ENCODE measurements at regions not wholly inside any gene's neighbourhood (a gene's known extent, or its start where the extent isn't known, plus 50 kb on each side); places are given as distances from the start of the nearest gene placed in this dataset.

GRCh38 chr7:63521-64021 lies 128.8 kb upstream of the FAM20C start:
- peak; percentile 87 for DNase-seq (ENCODE audit: low read depth)
- H3K4me3 ChIP-seq (ENCODE audit: low read depth, low read length): no peak overlapping the region
- TF ChIP-seq MYC (IDR thresholded peaks at IDR 0.05; ENCODE audit: low read depth, low read length): no peak

GRCh38 chr7:64098-64915 lies 128.1 kb upstream of the FAM20C start:
- H3K4me3 ChIP-seq (ENCODE audit: low read depth, low read length): no peak overlapping the region
- TF ChIP-seq, protein P1, sequence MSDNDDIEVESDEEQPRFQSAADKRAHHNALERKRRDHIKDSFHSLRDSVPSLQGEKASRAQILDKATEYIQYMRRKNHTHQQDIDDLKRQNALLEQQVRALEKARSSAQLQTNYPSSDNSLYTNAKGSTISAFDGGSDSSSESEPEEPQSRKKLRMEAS (IDR thresholded peaks at IDR 0.05; ENCODE audit: low read depth, low read length): no peak
- TF ChIP-seq POLR2A (IDR thresholded peaks at IDR 0.05; ENCODE audit: extremely low read depth, insufficient read length) (no peak), CTCF (IDR thresholded peaks at IDR 0.05; ENCODE audit: low read depth, low read length) (peak; percentile 32), MYC (IDR thresholded peaks at IDR 0.05; ENCODE audit: low read depth, low read length) (no peak)
- DNase-seq (ENCODE audit: low read depth): peak; percentile 70

DNA sequence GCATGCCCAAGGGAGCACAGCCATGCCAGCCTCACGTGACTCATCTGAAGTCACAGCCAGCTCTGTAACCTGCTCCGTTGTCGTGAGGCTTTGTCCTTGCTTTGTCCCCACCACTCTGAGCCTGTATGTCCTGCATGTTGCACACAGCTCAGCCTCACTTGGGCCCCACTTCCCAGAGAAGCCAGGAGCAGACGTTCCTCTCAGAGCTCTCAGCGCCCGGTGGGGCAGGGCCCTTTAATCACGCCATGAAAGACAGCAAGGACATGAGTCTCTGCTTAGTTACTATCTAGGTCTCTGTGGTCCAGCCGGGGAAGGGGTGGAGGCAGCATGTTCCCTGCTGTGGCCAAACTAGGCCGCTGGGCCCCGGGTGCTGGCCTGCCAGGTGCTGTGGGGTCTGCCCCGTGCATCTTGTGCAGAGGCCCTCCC lies 127.4 kb upstream of the FAM20C start:
- no peak overlapping the region for H3K4me3 ChIP-seq (ENCODE audit: low read depth, low read length)
- DNase-seq (ENCODE audit: low read depth): peak; percentile 54
- TF ChIP-seq CTCF (IDR thresholded peaks at IDR 0.05; ENCODE audit: low read depth, low read length) (no peak), POLR2A (IDR thresholded peaks at IDR 0.05; ENCODE audit: extremely low read depth, insufficient read length) (no peak), MYC (IDR thresholded peaks at IDR 0.05; ENCODE audit: low read depth, low read length) (no peak)
- TF ChIP-seq, protein P1 (IDR thresholded peaks at IDR 0.05; ENCODE audit: low read depth, low read length): no peak

DNA sequence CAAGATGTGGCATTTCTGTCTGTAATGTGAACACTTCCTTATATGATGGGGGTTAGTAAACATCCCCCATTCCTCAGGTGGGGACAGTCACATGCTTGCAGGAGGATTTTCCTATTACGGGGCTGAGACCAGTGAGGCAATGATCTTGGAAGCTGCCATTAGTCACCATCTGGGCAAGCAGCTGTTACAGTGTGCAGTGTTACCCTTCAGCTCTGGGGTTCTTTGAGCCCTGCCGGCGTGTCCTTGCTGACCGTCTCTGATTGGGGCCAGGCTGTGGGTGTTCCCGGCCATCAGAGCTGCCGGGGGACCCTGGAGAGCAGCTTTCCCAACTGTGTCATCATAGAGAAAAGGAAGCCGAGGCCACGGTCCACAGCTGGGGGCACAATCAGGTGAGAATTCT lies 126.8 kb upstream of the FAM20C start:
- no peak for DNase-seq (ENCODE audit: low read depth)
- no peak overlapping the region for H3K4me3 ChIP-seq (ENCODE audit: low read depth, low read length)
- TF ChIP-seq, protein P1 (IDR thresholded peaks at IDR 0.05; ENCODE audit: low read depth, low read length): no peak
- no peak for TF ChIP-seq POLR2A (IDR thresholded peaks at IDR 0.05; ENCODE audit: extremely low read depth, insufficient read length)
- no peak for TF ChIP-seq MYC (IDR thresholded peaks at IDR 0.05; ENCODE audit: low read depth, low read length)
- no peak for TF ChIP-seq CTCF (IDR thresholded peaks at IDR 0.05; ENCODE audit: low read depth, low read length)

DNA sequence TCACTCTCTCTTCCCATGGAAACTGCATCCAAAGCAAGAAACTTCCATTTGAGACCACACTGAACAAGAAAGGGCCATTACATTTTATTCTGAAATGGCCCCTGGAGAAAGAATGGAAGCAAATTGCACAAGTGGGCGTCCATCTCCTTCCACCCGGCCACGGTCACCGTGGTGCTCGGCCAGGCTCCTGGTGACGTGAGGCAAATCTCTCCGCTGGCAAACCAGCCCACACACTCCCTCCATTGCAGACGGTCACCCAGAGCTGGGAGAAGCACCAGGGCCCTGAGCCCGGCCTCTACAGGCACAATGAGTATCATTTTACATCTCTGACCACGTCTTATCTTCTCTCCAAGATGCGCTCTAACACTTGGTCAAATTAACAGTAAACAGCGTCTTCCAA lies 126.1 kb upstream of the FAM20C start:
- no peak for TF ChIP-seq MYC (IDR thresholded peaks at IDR 0.05; ENCODE audit: low read depth, low read length)
- no peak for TF ChIP-seq POLR2A (IDR thresholded peaks at IDR 0.05; ENCODE audit: extremely low read depth, insufficient read length)
- no peak for TF ChIP-seq CTCF (IDR thresholded peaks at IDR 0.05; ENCODE audit: low read depth, low read length)
- TF ChIP-seq, protein P1 (IDR thresholded peaks at IDR 0.05; ENCODE audit: low read depth, low read length): no peak
- DNase-seq (ENCODE audit: low read depth): no peak
- H3K4me3 ChIP-seq (ENCODE audit: low read depth, low read length): no peak overlapping the region

GRCh38 chr7:66741-67140 lies 125.6 kb upstream of the FAM20C start:
- no peak for DNase-seq (ENCODE audit: low read depth)
- TF ChIP-seq POLR2A (IDR thresholded peaks at IDR 0.05; ENCODE audit: extremely low read depth, insufficient read length) (no peak), MYC (IDR thresholded peaks at IDR 0.05; ENCODE audit: low read depth, low read length) (no peak), CTCF (IDR thresholded peaks at IDR 0.05; ENCODE audit: low read depth, low read length) (no peak)
- TF ChIP-seq, protein P1 (IDR thresholded peaks at IDR 0.05; ENCODE audit: low read depth, low read length): no peak

More at GRCh38 chr7:66741-67140, 125.6 kb upstream of the FAM20C start:
- H3K4me3 ChIP-seq (ENCODE audit: low read depth, low read length): no peak overlapping the region

Data from NB4 (cell line).